Smooth muscle cell (in vitro differentiated cells): ENCODE measurements at regions not wholly inside any gene's neighbourhood (a gene's known extent, or its start where the extent isn't known, plus 50 kb on each side); places are given as distances from the start of the nearest gene placed in this dataset.

Experiments used
- DNase-seq: peaks from one replicate; lab custom pipeline; 2025; ENCODE audit not compliant: unreplicated experiment; lab: John Stamatoyannopoulos, UW
- H2AFZ ChIP-seq: fragments of 200-600 bp; sonication (generic); 2 replicates; pipeline ENCODE4 v1.6.0; 2016; ENCODE audit warnings: antibody characterized with exemption, low read depth, mild to moderate bottlenecking
- H3F3A ChIP-seq: fragments of 200-600 bp; sonication (generic); 2 replicates; pipeline ENCODE4 v1.6.0; 2017; ENCODE audit warnings: antibody characterized with exemption, low read depth
- H3K27ac ChIP-seq: fragments of 200-600 bp; sonication (generic); 2 replicates; pipeline ENCODE4 v1.5.1; 2016; ENCODE audit warnings: low read depth, mild to moderate bottlenecking
- H3K27me3 ChIP-seq: fragments of 200-600 bp; sonication (generic); 2 replicates; pipeline ENCODE4 v1.6.1; 2016; ENCODE audit warnings: low read depth, mild to moderate bottlenecking
- H3K36me3 ChIP-seq: fragments of 200-600 bp; sonication (generic); 2 replicates; pipeline ENCODE4 v1.5.1; 2016; ENCODE audit warnings: low read depth
- H3K4me1 ChIP-seq: fragments of 200-600 bp; sonication (generic); 2 replicates; pipeline ENCODE4 v1.5.1; 2016; ENCODE audit warnings: low read depth
- H3K4me2 ChIP-seq: fragments of 200-600 bp; sonication (generic); 2 replicates; pipeline ENCODE4 v1.6.0; 2016; ENCODE audit warnings: mild to moderate bottlenecking
- H3K4me3 ChIP-seq: fragments of 200-600 bp; sonication (generic); 2 replicates; pipeline ENCODE4 v1.5.1; 2016; ENCODE audit warnings: mild to moderate bottlenecking
- H3K79me2 ChIP-seq: fragments of 200-600 bp; sonication (generic); 2 replicates; pipeline ENCODE4 v1.6.0; 2016; ENCODE audit warnings: low read depth, mild to moderate bottlenecking
- H3K9ac ChIP-seq: fragments of 200-600 bp; sonication (generic); 2 replicates; pipeline ENCODE4 v1.6.0; 2016; ENCODE audit warnings: low read depth
- H3K9me3 ChIP-seq: fragments of 200-600 bp; sonication (generic); replicated peaks from 2 replicates; pipeline ENCODE4 v1.5.1; 2016; ENCODE audit warnings: low read depth
- H4K20me1 ChIP-seq: fragments of 200-600 bp; sonication (generic); 2 replicates; pipeline ENCODE4 v1.6.0; 2016; ENCODE audit warnings: low read depth
- WGBS: methylation state at CpG from one replicate; pipeline ENCODE4 v1.1.7; 2016; ENCODE audit warnings: low lambda C conversion rate; 5-methylcytosine and 5-hydroxymethylcytosine counted together
- TF ChIP-seq, protein P1 (sequence below): fragments of 200-600 bp; sonication (generic); IDR thresholded peaks from 2 replicates; pipeline ENCODE4 v1.5.1; 2017; ENCODE audit warnings: borderline replicate concordance, mild to moderate bottlenecking, antibody characterized with exemption; ENCODE audit not compliant: insufficient read depth, poor library complexity, severe bottlenecking

DNA sequence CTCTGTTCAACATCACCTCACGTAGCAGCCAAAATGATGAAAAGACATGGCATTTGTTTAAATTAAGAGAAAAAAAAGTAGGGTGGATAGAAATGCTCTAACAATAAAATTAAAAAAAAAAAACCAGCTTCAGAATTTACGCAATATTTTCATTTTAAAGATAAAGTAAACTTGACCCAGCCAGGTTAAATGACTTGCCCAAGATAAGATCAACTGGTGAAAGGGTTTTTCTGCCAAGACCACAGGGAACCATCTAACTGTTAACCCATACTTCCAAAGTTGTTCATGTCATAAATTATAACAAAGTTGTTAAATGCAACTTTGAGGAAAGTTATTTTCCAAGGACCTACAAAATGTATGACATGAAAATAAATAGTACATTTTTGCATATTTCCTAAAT is 129.6 kb upstream of the SOX5 start:
- DNase-seq = no peak

DNA sequence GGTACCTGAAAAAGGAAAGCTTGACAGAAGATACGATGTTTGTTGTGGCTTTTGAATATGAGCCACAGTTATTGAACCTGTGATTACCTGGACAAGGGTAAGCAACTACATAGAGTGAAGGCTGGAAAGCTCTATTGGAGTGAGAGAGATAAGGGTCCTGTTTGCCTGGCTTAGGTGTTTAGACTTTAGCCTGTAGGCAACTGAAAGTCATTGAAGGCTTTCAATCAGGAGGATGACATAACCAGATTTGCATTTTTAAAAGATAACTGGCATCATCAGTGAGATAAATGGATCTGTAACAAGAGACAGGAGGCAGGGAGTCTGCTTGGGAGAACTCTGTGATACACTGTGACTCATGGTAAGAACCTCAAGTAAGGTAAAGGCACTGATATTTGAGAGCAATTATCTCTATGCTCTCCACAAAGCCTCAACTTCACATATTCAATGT is 128.9 kb upstream of the SOX5 start:
- Histone ChIP-seq H3K9me3 (no peaks in the 10 kb centered on the region), H3K27me3 (no peaks in the 10 kb centered on the region), H3K4me2 (no peak overlapping the region), H3F3A (no peaks in the 10 kb centered on the region), H3K4me1 (peaks cover 34% of the 10 kb centered on the region), H4K20me1 (no peaks in the 10 kb centered on the region), H3K27ac (no peak overlapping the region), H2AFZ (no peak overlapping the region), H3K4me3 (peak overlapping the region; percentile 9), H3K9ac (no peak overlapping the region), H3K79me2 (no peaks in the 10 kb centered on the region), H3K36me3 (no peaks in the 10 kb centered on the region)
- WGBS = 62% methylated on average over 1 of the region's 1 CpG
- TF ChIP-seq, protein P1, sequence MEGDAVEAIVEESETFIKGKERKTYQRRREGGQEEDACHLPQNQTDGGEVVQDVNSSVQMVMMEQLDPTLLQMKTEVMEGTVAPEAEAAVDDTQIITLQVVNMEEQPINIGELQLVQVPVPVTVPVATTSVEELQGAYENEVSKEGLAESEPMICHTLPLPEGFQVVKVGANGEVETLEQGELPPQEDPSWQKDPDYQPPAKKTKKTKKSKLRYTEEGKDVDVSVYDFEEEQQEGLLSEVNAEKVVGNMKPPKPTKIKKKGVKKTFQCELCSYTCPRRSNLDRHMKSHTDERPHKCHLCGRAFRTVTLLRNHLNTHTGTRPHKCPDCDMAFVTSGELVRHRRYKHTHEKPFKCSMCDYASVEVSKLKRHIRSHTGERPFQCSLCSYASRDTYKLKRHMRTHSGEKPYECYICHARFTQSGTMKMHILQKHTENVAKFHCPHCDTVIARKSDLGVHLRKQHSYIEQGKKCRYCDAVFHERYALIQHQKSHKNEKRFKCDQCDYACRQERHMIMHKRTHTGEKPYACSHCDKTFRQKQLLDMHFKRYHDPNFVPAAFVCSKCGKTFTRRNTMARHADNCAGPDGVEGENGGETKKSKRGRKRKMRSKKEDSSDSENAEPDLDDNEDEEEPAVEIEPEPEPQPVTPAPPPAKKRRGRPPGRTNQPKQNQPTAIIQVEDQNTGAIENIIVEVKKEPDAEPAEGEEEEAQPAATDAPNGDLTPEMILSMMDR = no peak
- no peak for DNase-seq

More for the DNA sequence above, 129.6 kb upstream of the SOX5 start:
- Histone ChIP-seq H3K79me2 (no peaks in the 10 kb centered on the region), H3K4me1 (peaks cover 34% of the 10 kb centered on the region), H3F3A (no peaks in the 10 kb centered on the region), H3K9me3 (no peaks in the 10 kb centered on the region), H4K20me1 (no peaks in the 10 kb centered on the region), H3K36me3 (no peaks in the 10 kb centered on the region), H3K27ac (no peak overlapping the region), H3K9ac (no peak overlapping the region), H2AFZ (no peak overlapping the region), H3K4me3 (no peak overlapping the region), H3K4me2 (no peak overlapping the region), H3K27me3 (no peaks in the 10 kb centered on the region)
- WGBS = 82% methylated on average over 2 of the region's 2 CpGs
- TF ChIP-seq, protein P1 = no peak

GRCh38 chr12:24077161-24077560 is 127.7 kb upstream of the SOX5 start:
- Histone ChIP-seq H4K20me1 (no peaks in the 10 kb centered on the region), H3K9ac (no peak overlapping the region), H3K4me1 (peaks cover 28% of the 10 kb centered on the region), H3K27me3 (no peaks in the 10 kb centered on the region), H3K79me2 (no peaks in the 10 kb centered on the region), H3K36me3 (no peaks in the 10 kb centered on the region), H3K4me3 (no peak overlapping the region), H3K9me3 (no peaks in the 10 kb centered on the region), H3K27ac (no peak overlapping the region), H3F3A (no peaks in the 10 kb centered on the region), H3K4me2 (no peak overlapping the region), H2AFZ (no peak overlapping the region)
- no peak for DNase-seq
- TF ChIP-seq, protein P1 = no peak
- 95% methylated on average over 5 of the region's 5 CpGs for WGBS

GRCh38 chr12:24075650-24076049 is 126.2 kb upstream of the SOX5 start:
- Histone ChIP-seq H3K9ac (no peak overlapping the region), H3K4me2 (no peak overlapping the region), H2AFZ (no peak overlapping the region), H3K79me2 (no peaks in the 10 kb centered on the region), H3K27ac (no peak overlapping the region), H3K36me3 (no peaks in the 10 kb centered on the region), H3K4me1 (peaks cover 14% of the 10 kb centered on the region), H3F3A (no peaks in the 10 kb centered on the region), H3K27me3 (no peaks in the 10 kb centered on the region), H4K20me1 (no peaks in the 10 kb centered on the region), H3K4me3 (no peak overlapping the region), H3K9me3 (no peaks in the 10 kb centered on the region)
- WGBS = 96% methylated on average over 1 of the region's 1 CpG
- DNase-seq = no peak
- TF ChIP-seq, protein P1 = no peak
